ENCODE measurements at regions not wholly inside any gene's neighbourhood (a gene's known extent, or its start where the extent isn't known, plus 50 kb on each side); places are given as distances from the start of the nearest gene placed in this dataset.

- Histone ChIP-seq H2BK12ac (ENCODE audit: low read depth, low read length) (no peak overlapping the region), H2AK5ac (ENCODE audit: low read depth, low read length) (no peak overlapping the region), H3K36me3 (ENCODE audit: control insufficient read depth in 2 of 4, insufficient read depth in 4 of 4, low read length in 3 of 4) (no peaks in the 10 kb centered on the region), H3K23me2 (ENCODE audit: low read depth, low read length) (no peaks in the 10 kb centered on the region), H3K4me3 (ENCODE audit: extremely low read depth in 1 of 4, insufficient read depth in 2 of 4, low read depth in 3 of 4, low read length in 4 of 4) (no peak overlapping the region), H4K5ac (ENCODE audit: insufficient read length, low read depth, low read length) (no peak overlapping the region), H2AFZ (ENCODE audit: low read length) (no peak overlapping the region), H2BK15ac (ENCODE audit: low read length) (no peak overlapping the region), H2BK120ac (replicated peaks; ENCODE audit: low read depth, low read length) (no peak overlapping the region), H3K14ac (ENCODE audit: insufficient read length) (no peak overlapping the region), H3K4me2 (ENCODE audit: insufficient read depth in 1 of 2, low read depth in 2 of 2, low read length in 2 of 2) (no peak overlapping the region), H3K56ac (replicated peaks; ENCODE audit: insufficient read length, low read depth, low read length) (no peak overlapping the region), H2BK20ac (ENCODE audit: low read length) (no peak overlapping the region), H4K8ac (ENCODE audit: extremely low read depth, insufficient read depth, low read length) (no peak overlapping the region), H3K4ac (replicated peaks; ENCODE audit: insufficient read length, low read depth, low read length) (no peak overlapping the region), H3K27me3 (replicated peaks in 1 of 4; ENCODE audit: control insufficient read depth in 3 of 4, extremely low read depth in 1 of 4, insufficient read depth in 3 of 4, low read length in 3 of 4) (no peaks in the 10 kb centered on the region), H3K23ac (ENCODE audit: insufficient read length) (no peak overlapping the region), H3K79me1 (ENCODE audit: low read depth, low read length) (no peaks in the 10 kb centered on the region), H4K91ac (replicated peaks; ENCODE audit: insufficient read length, low read length) (no peak overlapping the region), H3K27ac (ENCODE audit: low read depth, low read length) (no peak overlapping the region), H2BK5ac (ENCODE audit: low read depth, low read length) (no peak overlapping the region), H3K4me1 (replicated peaks in 1 of 4; ENCODE audit: control insufficient read depth in 3 of 4, insufficient read depth in 4 of 4, low read length in 3 of 4) (peaks cover 7 to 18% (median 12%) of the 10 kb centered on the region in 4 experiments), H4K20me1 (replicated peaks in 1 of 2; ENCODE audit: control insufficient read depth in 1 of 2, insufficient read depth in 2 of 2, low read length in 2 of 2) (no peaks in the 10 kb centered on the region), H3K9me3 (ENCODE audit: insufficient read depth in 2 of 2, low read depth in 1 of 2, low read length in 1 of 2) (no peaks in the 10 kb centered on the region), H3K18ac (ENCODE audit: extremely low read depth, low read length) (no peak overlapping the region), H3K9ac (replicated peaks in 1 of 4; ENCODE audit: extremely low read depth in 1 of 4, low read depth in 3 of 4, low read length in 3 of 4) (no peak overlapping the region), H3K79me2 (ENCODE audit: control insufficient read depth in 1 of 2, insufficient read depth in 2 of 2, low read length in 2 of 2) (no peaks in the 10 kb centered on the region)
- 91% methylated on average over 2 of the region's 2 CpGs; no CpG with 5 or more reads in 1 of the 2 experiments for WGBS, 2 experiments (ENCODE audit: extremely low coverage in 1 of 2, insufficient coverage in 1 of 2, insufficient read length in 1 of 2, insufficient replicate concordance in 2 of 2, low coverage in 1 of 2, low lambda C conversion rate in 2 of 2, missing lambda C conversion rate in 1 of 2)
- no peak for TF ChIP-seq TBP (IDR thresholded peaks at IDR 0.05; ENCODE audit: low read depth, low read length)
- no peak for TF ChIP-seq CTBP2 (IDR thresholded peaks at IDR 0.05; ENCODE audit: borderline replicate concordance, insufficient read depth, insufficient read length, low read length)
- TF ChIP-seq POLR2AphosphoS5 (IDR thresholded peaks at IDR 0.05; ENCODE audit: low read depth, low read length) = no peak
- TF ChIP-seq SRF (IDR thresholded peaks at IDR 0.05; ENCODE audit: low read depth, low read length) = no peak
- no peak for TF ChIP-seq JUND (IDR thresholded peaks at IDR 0.05; ENCODE audit: low read length)
- no peak for TF ChIP-seq MAX (IDR thresholded peaks at IDR 0.05)
- TF ChIP-seq CEBPB (IDR thresholded peaks at IDR 0.05; ENCODE audit: low read depth, low read length) = no peak
- no peak for TF ChIP-seq SIRT6 (IDR thresholded peaks at IDR 0.05; ENCODE audit: low read length)
- no peak for TF ChIP-seq TAF7 (optimal IDR thresholded peaks at IDR 0.05; ENCODE audit: borderline replicate concordance, low read depth, low read length)
- TF ChIP-seq, protein P1, sequence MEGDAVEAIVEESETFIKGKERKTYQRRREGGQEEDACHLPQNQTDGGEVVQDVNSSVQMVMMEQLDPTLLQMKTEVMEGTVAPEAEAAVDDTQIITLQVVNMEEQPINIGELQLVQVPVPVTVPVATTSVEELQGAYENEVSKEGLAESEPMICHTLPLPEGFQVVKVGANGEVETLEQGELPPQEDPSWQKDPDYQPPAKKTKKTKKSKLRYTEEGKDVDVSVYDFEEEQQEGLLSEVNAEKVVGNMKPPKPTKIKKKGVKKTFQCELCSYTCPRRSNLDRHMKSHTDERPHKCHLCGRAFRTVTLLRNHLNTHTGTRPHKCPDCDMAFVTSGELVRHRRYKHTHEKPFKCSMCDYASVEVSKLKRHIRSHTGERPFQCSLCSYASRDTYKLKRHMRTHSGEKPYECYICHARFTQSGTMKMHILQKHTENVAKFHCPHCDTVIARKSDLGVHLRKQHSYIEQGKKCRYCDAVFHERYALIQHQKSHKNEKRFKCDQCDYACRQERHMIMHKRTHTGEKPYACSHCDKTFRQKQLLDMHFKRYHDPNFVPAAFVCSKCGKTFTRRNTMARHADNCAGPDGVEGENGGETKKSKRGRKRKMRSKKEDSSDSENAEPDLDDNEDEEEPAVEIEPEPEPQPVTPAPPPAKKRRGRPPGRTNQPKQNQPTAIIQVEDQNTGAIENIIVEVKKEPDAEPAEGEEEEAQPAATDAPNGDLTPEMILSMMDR (IDR thresholded peaks at IDR 0.05; ENCODE audit: control extremely low read depth in 1 of 3, insufficient read depth in 1 of 3, low read depth in 1 of 3, low read length in 3 of 3) = no peak
- DNase-seq (ENCODE audit: low read depth in 1 of 2, low spot score in 2 of 2) (no peak), FAIRE-seq (no peak)
- ChIA-PET CTCF (ENCODE audit: partially characterized antibody) (interaction anchor here (0.7 kb wide), 1 partner anchor 15 kb away, joined by 3 read pairs; no protein-coding TSS in a partner anchor), POLR2A (ENCODE audit: partially characterized antibody) (no interaction called here)
Observed at GRCh38 chr2:6077585-6077984, 385.4 kb downstream of the SOX11 start.

All from H1 (cell line).